ENCODE measurements at regions not wholly inside any gene's neighbourhood (a gene's known extent, or its start where the extent isn't known, plus 50 kb on each side); places are given as distances from the start of the nearest gene placed in this dataset.

GRCh38 chr4:25567253-25567652 lies 88.4 kb upstream of the SLC34A2 start:
- FAIRE-seq (no peak), DNase-seq (ENCODE audit: low spot score in 2 of 2) (no peak)

DNA sequence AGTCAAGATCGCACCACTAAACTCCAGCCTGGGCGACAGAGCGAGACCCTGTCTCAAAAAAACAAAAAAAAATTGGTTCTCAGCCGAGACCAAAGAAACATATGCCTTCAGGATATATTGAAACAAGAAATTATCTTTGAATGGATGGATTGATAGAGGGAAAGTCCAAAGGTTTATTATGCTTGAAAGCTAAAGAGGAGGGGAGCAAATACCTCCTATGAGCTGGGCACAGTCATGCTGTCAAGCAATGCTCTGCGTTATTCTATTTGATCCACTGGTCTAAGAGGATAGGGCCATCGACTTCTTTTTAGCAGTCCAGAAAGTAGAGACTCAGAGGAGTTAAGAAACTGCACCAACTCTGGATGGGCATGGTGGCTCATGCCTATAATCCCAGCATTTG lies 85.9 kb upstream of the SLC34A2 start:
- DNase-seq (ENCODE audit: low spot score in 2 of 2) (no peak), FAIRE-seq (no peak)

DNA sequence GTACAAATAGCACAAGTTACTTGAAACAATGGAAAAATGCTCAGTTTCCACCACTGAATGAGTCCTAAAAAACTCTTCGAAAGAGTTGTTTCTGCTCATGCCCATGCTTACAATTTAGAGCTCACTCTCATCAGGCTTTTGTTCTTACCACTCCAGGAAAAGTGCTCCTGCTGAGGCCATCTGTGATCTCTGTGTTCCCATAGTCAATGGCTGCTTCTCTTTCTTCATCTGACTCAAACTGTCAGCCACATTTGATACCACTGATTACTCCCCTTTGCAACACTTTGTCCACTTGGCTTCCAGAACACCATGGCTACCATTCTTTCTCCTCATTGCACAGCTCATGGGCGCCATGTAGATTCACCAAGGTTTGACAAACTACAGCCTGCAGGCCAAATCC lies 80.0 kb upstream of the SLC34A2 start:
- DNase-seq (ENCODE audit: low spot score in 2 of 2) (no peak), FAIRE-seq (no peak)

DNA sequence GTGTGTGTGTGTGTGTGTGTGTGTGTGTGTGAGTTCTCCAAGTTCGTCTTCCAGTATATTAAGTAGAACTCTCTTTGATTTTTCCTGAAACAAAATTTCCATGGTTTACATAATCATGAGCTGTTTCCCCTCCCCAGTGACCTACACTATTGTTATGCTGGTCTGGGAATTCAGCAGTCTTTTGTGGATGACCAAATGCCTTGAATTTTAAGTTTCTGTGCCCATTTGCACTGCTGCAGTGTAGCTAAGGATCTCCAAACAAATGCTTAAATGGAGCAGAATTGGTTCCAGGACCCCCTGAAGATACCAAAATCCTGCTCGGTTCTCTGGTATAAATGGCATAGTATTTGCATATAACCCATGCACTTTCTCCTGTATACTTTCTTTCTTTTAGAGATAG lies 77.2 kb upstream of the SLC34A2 start:
- FAIRE-seq (no peak), DNase-seq (ENCODE audit: low spot score in 2 of 2) (peak in 1 of 2 donors; percentile 17)

- no peak for FAIRE-seq
- no peak for DNase-seq (ENCODE audit: low spot score in 2 of 2)
These were observed 74.8 kb upstream of the SLC34A2 start for GRCh38 chr4:25580633-25581467.

DNA sequence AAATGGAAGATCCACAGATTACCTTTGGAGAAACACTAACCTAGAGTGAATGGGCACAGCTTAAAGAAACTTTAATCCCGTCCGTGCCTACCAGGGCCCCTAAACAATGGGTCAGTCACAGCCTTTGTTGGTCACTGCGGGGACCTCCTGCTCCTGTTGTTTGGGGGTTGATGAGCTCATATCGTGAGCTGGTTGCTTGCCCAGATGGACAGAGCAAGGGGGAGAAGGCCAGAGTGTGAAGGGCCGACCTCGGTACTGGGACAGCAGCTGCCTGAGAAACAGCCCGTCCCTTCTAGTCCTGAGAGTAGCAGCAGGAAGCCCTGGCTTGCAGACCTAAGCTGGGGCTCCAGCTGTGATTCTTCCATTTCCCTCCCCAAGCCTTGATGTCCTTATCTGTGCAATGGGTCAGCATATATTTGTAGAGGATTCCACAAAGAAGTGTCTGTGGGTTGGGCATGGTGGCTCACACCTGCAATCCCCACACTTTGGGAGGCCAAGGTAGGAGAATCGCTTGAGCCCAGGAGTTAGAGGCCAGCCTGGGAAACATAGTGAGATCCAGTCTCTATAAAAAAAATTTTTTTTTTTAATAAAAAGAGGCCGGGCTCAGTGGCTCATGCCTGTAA lies 69.6 kb upstream of the SLC34A2 start:
- no peak for DNase-seq (ENCODE audit: low spot score in 2 of 2)
- no peak for FAIRE-seq

- DNase-seq (ENCODE audit: low spot score in 2 of 2) (no peak), FAIRE-seq (no peak)
These were observed 67.4 kb upstream of the SLC34A2 start for GRCh38 chr4:25588206-25588605.

- FAIRE-seq: no peak
- no peak for DNase-seq (ENCODE audit: low spot score in 2 of 2)
These were observed 65.5 kb upstream of the SLC34A2 start for GRCh38 chr4:25590171-25590570.

- no peak for DNase-seq (ENCODE audit: low spot score in 2 of 2)
- FAIRE-seq: no peak
These were observed 62.9 kb upstream of the SLC34A2 start for GRCh38 chr4:25592736-25593135.

Measured in frontal cortex (tissue), 3 donors.